ENCODE measurements at regions not wholly inside any gene's neighbourhood (a gene's known extent, or its start where the extent isn't known, plus 50 kb on each side); places are given as distances from the start of the nearest gene placed in this dataset.

DNA sequence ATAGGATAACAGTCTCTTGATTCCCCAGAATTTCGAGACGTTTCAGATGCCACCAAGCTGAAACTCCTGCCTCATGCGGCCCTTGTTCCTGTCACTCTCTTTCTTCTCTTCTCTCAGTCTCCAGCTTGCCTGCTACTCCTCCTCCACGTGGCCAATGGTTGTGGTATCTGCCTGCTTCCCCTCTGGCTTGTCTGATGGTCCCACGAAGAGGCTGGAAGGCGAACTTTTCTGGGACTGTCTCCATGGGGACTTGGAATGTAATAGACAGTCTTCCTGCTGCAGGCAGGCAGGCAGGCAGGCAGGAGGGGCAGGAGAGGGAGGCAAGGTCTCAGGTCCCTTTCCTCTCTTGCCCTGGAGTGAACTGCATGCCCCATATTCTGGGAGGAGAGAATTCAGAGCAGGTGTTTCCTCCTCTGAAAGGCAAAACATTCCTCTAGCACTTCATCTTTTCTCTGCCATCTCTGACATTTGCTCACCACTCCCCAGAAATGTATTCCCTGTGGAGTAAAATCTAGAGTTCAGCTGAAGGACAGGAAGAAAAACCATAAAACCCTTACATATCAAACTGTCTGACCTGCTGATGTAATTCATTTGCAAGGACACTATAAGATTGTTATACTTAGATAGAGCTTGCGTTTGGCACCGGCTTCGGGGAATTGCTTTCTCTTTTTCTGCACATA is 64.1 kb upstream of the GNG12 start:
- Histone ChIP-seq H3K27me3 (replicated peaks; ENCODE audit: insufficient read depth) (no peaks in the 10 kb centered on the region), H3K9me3 (peaks cover 4% of the 10 kb centered on the region), H3K36me3 (no peaks in the 10 kb centered on the region), H3K4me3 (no peak overlapping the region), H3K4me1 (ENCODE audit: control insufficient read depth in 1 of 2, low read depth in 2 of 2) (no peaks in the 10 kb centered on the region), H3K27ac (no peak overlapping the region)
- no peak for DNase-seq (ENCODE audit: low spot score)
- TF ChIP-seq, protein P1, sequence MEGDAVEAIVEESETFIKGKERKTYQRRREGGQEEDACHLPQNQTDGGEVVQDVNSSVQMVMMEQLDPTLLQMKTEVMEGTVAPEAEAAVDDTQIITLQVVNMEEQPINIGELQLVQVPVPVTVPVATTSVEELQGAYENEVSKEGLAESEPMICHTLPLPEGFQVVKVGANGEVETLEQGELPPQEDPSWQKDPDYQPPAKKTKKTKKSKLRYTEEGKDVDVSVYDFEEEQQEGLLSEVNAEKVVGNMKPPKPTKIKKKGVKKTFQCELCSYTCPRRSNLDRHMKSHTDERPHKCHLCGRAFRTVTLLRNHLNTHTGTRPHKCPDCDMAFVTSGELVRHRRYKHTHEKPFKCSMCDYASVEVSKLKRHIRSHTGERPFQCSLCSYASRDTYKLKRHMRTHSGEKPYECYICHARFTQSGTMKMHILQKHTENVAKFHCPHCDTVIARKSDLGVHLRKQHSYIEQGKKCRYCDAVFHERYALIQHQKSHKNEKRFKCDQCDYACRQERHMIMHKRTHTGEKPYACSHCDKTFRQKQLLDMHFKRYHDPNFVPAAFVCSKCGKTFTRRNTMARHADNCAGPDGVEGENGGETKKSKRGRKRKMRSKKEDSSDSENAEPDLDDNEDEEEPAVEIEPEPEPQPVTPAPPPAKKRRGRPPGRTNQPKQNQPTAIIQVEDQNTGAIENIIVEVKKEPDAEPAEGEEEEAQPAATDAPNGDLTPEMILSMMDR (IDR thresholded peaks at IDR 0.05): no peak
- no peak for ATAC-seq (ENCODE audit: insufficient number of reproducible peaks, low FRiP score, low read depth)

DNA sequence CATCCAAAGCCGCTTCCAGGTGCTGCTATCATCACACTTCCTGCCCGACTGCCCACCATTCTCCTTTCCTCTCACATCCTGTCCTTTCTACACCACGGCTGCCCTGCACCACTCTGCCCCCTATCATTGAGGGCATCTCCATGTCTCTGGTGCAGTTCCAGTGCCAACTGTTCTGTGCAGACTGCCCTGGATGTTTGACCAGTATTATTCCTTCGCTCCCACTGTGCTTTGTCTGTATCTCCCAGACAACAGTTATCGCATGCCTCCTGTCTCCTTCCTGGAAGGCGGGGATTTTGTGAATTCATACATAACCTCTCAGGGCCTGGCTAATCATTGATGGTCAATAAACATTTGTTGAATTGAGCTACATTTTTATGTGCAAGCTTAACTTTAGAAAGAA is 63.6 kb upstream of the GNG12 start:
- no peak overlapping the region for H3K27ac ChIP-seq
- no peak for ATAC-seq (ENCODE audit: insufficient number of reproducible peaks, low FRiP score, low read depth)
- peaks cover 4% of the 10 kb centered on the region for H3K9me3 ChIP-seq
- no peaks in the 10 kb centered on the region for H3K4me1 ChIP-seq (ENCODE audit: control insufficient read depth in 1 of 2, low read depth in 2 of 2)
- no peaks in the 10 kb centered on the region for H3K27me3 ChIP-seq (replicated peaks; ENCODE audit: insufficient read depth)
- TF ChIP-seq, protein P1 (IDR thresholded peaks at IDR 0.05): no peak
- DNase-seq (ENCODE audit: low spot score): no peak
- no peak overlapping the region for H3K4me3 ChIP-seq
- H3K36me3 ChIP-seq: no peaks in the 10 kb centered on the region

DNA sequence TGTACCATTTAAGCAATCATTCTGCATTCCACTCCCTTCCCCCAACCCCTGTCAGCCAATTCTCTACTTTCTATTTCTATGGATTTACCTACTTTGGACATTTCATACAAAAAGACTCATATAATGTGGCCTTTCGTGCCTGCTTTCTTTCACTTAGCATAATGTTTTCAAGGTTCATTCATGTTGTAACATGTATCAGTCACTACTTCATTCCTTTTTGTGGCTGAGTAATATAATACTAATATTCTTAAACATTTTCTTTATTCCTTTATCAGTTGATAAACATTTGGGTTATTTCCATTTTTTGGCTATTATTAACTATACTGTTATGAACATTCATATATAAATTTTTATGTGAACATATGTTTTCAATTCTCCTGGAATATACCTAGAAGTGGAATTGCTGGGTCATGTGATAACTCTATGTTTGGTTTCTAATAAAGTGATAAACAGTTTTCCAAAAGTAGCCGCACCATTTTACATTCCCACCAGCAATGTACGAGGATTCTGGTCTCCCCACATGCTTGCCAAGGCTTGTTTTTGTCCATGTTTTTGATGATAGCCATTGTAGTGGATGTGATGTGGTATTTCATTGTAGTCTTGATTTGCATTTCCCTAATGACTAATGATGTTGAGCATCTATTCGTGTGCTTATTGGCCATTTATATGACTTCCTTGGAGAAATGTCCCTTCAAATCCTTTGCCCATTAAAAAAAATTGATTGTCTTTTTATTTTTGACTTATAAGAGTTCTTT is 61.9 kb upstream of the GNG12 start:
- no peaks in the 10 kb centered on the region for H3K27me3 ChIP-seq (replicated peaks; ENCODE audit: insufficient read depth)
- H3K9me3 ChIP-seq: peaks cover 4% of the 10 kb centered on the region
- ATAC-seq (ENCODE audit: insufficient number of reproducible peaks, low FRiP score, low read depth): no peak
- no peaks in the 10 kb centered on the region for H3K36me3 ChIP-seq
- H3K27ac ChIP-seq: no peak overlapping the region
- TF ChIP-seq, protein P1 (IDR thresholded peaks at IDR 0.05): no peak
- no peak for DNase-seq (ENCODE audit: low spot score)
- H3K4me3 ChIP-seq: no peak overlapping the region
- H3K4me1 ChIP-seq (ENCODE audit: control insufficient read depth in 1 of 2, low read depth in 2 of 2): no peaks in the 10 kb centered on the region

DNA sequence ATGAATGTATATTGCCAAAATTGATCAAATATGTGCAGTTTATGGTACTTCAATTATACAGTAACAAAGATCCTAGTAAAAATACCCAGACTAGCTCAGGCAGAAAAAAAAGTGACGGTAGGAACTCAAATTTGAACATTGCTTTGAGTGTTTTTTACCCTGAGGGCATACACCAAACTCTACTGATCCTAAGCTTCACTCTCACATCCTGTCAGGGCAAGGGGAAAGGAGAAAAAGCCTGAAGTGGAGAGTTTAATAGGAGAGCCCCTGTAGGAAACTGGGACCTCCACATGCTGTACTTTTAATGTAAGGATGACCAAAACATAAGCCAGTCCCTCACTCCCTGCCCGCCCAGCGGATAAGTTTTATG is 59.8 kb upstream of the GNG12 start:
- Histone ChIP-seq H3K4me1 (ENCODE audit: control insufficient read depth in 1 of 2, low read depth in 2 of 2) (no peaks in the 10 kb centered on the region), H3K27me3 (replicated peaks; ENCODE audit: insufficient read depth) (no peaks in the 10 kb centered on the region), H3K9me3 (no peaks in the 10 kb centered on the region), H3K36me3 (no peaks in the 10 kb centered on the region), H3K27ac (no peak overlapping the region), H3K4me3 (no peak overlapping the region)
- TF ChIP-seq, protein P1 (IDR thresholded peaks at IDR 0.05): no peak
- ATAC-seq (ENCODE audit: insufficient number of reproducible peaks, low FRiP score, low read depth) (no peak), DNase-seq (ENCODE audit: low spot score) (no peak)

DNA sequence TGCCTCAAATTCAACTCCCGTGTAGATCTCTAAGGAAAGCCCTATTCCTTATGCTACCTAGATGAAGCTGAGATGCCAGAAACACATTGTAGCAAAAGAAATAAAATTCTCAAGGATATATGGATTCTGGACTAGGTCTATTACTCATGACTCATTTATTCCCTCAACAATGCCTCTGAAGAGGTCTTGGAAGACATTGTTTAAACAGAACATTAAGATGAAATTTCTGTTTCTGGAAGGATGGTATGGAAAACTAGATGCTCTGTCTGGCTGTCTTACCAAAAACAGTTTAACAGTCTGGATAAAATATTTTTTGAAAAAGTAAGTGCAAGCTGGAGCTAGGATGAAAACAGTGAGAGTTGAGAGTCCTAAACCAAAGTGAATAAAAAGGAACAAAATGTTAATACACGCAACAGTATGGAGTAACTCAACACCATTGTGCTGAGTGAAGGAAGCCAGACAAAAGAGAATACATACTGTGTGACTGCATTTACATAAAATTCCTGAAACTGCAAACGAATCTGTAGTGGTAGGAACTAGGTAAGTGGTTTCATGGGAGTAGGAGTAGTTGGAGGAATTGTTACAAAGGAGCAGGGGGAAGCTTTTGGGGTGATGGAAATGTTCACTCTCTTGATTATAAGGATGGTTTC is 59.3 kb upstream of the GNG12 start:
- H3K4me1 ChIP-seq (ENCODE audit: control insufficient read depth in 1 of 2, low read depth in 2 of 2): no peaks in the 10 kb centered on the region
- no peak overlapping the region for H3K4me3 ChIP-seq
- no peak for ATAC-seq (ENCODE audit: insufficient number of reproducible peaks, low FRiP score, low read depth)
- no peaks in the 10 kb centered on the region for H3K9me3 ChIP-seq
- TF ChIP-seq, protein P1 (IDR thresholded peaks at IDR 0.05): no peak
- DNase-seq (ENCODE audit: low spot score): no peak
- no peak overlapping the region for H3K27ac ChIP-seq
- no peaks in the 10 kb centered on the region for H3K36me3 ChIP-seq
- no peaks in the 10 kb centered on the region for H3K27me3 ChIP-seq (replicated peaks; ENCODE audit: insufficient read depth)
